IMR-90 (cell line): ENCODE measurements at regions not wholly inside any gene's neighbourhood (a gene's known extent, or its start where the extent isn't known, plus 50 kb on each side); places are given as distances from the start of the nearest gene placed in this dataset.

ENCODE experiments used
- ATAC-seq: fragments of 200-7000 bp; cut with Tn5 transposase; 2 replicates; pipeline ENCODE4 v1.9.1; 2020; ENCODE audit warnings: low read depth, mild to moderate bottlenecking, moderate library complexity
- BruUV-seq: library from RNA; stranded (reverse); fragments of 400-500 nt; replicated peaks from 2 replicates; lab custom pipeline; 2021; lab: Mats Ljungman, UMichigan
- CTCF ChIA-PET: fragments of 300-600 bp; formaldehyde crosslinking; extraction: SDS; loops from one replicate; lab custom pipeline; 2021; ENCODE audit warnings: antibody characterized with exemption; lab: Yijun Ruan, JAX
- POLR2A ChIA-PET: fragments of 300-600 bp; sonication (Branson Sonifier 250); formaldehyde crosslinking; loops from one replicate; lab custom pipeline; 2022; ENCODE audit warnings: antibody characterized with exemption; ENCODE audit not compliant: unreplicated experiment; lab: Charles Lee
- DNase-seq: peaks from one replicate; pipeline ENCODE4 v3.0.0; 2013
- H2AFZ ChIP-seq: replicated peaks from 2 replicates; pipeline ENCODE3; 2013; ENCODE audit warnings: low read length, mild to moderate bottlenecking; ENCODE audit not compliant: poor library complexity
- H2AK5ac ChIP-seq: 2 replicates; pipeline ENCODE4 v1.6.1; 2013; ENCODE audit warnings: low read depth, low read length, inconsistent platforms
- H2AK9ac ChIP-seq: replicated peaks from 2 replicates; pipeline ENCODE3; 2013; ENCODE audit warnings: mild to moderate bottlenecking, low read depth, low read length, moderate library complexity; ENCODE audit not compliant: poor library complexity
- H2BK120ac ChIP-seq: 2 replicates; pipeline ENCODE4 v1.6.1; 2013; ENCODE audit warnings: low read depth, low read length, inconsistent platforms
- H2BK15ac ChIP-seq: 3 replicates; pipeline ENCODE4 v1.6.1; 2013; ENCODE audit warnings: low read depth, low read length, inconsistent platforms
- H2BK20ac ChIP-seq: 2 replicates; pipeline ENCODE4 v1.6.1; 2013; ENCODE audit warnings: low read depth, mild to moderate bottlenecking, inconsistent platforms, low read length, moderate library complexity
- H2BK5ac ChIP-seq: 2 replicates; pipeline ENCODE4 v1.6.1; 2013; ENCODE audit warnings: mild to moderate bottlenecking, low read depth, low read length, inconsistent platforms; ENCODE audit not compliant: poor library complexity, severe bottlenecking
- H3K14ac ChIP-seq: replicated peaks from 2 replicates; pipeline ENCODE4 v1.6.1; 2013; ENCODE audit warnings: low read depth, low read length, inconsistent platforms
- H3K18ac ChIP-seq: 2 replicates; pipeline ENCODE4 v1.6.1; 2013; ENCODE audit warnings: low read depth, low read length, control low read depth
- H3K23ac ChIP-seq: 2 replicates; pipeline ENCODE4 v1.6.1; 2013; ENCODE audit warnings: low read depth, low read length, inconsistent platforms
- H3K27ac ChIP-seq: 2 replicates; pipeline ENCODE4 v1.5.1; 2013; ENCODE audit warnings: mild to moderate bottlenecking, control low read depth, low read length; ENCODE audit not compliant: insufficient read depth
- H3K27me3 ChIP-seq: 2 replicates; pipeline ENCODE4 v1.6.1; 2013; ENCODE audit warnings: low read length; ENCODE audit not compliant: control insufficient read depth, insufficient read depth
- H3K36me3 ChIP-seq: 2 replicates; pipeline ENCODE4 v1.6.1; 2013; ENCODE audit warnings: low read length, mixed read lengths; ENCODE audit not compliant: control insufficient read depth, insufficient read depth
- H3K4ac ChIP-seq: 2 replicates; pipeline ENCODE4 v1.6.1; 2013; ENCODE audit warnings: low read depth, low read length, inconsistent platforms
- H3K4me1 ChIP-seq: 2 replicates; pipeline ENCODE4 v1.6.1; 2013; ENCODE audit warnings: low read length, mixed read lengths; ENCODE audit not compliant: control insufficient read depth, insufficient read depth
- H3K4me2 ChIP-seq: 2 replicates; pipeline ENCODE4 v1.6.1; 2013; ENCODE audit warnings: low read depth, mild to moderate bottlenecking, control low read depth, low read length, moderate library complexity
- H3K4me3 ChIP-seq: 2 replicates; pipeline ENCODE4 v1.5.1; 2013; ENCODE audit warnings: low read depth, mild to moderate bottlenecking, control low read depth, low read length, moderate library complexity; ENCODE audit not compliant: insufficient read depth
- H3K56ac ChIP-seq: 2 replicates; pipeline ENCODE4 v1.6.1; 2013; ENCODE audit warnings: low read length, inconsistent platforms; ENCODE audit not compliant: insufficient read depth; ENCODE audit errors: extremely low read depth
- H3K79me1 ChIP-seq, 2 experiments: 2 replicates each; pipeline ENCODE4 v1.6.1; 2013; ENCODE audit warnings: low read length in 2 of 2, inconsistent platforms in 1 of 2, low read depth in 1 of 2
- H3K9ac ChIP-seq: 2 replicates; pipeline ENCODE4 v1.6.1; 2013; ENCODE audit warnings: low read depth, low read length, control low read depth
- H3K9me1 ChIP-seq: 2 replicates; pipeline ENCODE4 v1.6.1; 2013; ENCODE audit warnings: low read length, inconsistent platforms; ENCODE audit not compliant: insufficient read depth
- H3K9me3 ChIP-seq: 2 replicates; pipeline ENCODE4 v1.6.1; 2013; ENCODE audit warnings: low read length; ENCODE audit not compliant: control insufficient read depth, insufficient read depth
- H4K20me1 ChIP-seq: 2 replicates; pipeline ENCODE4 v1.6.1; 2013; ENCODE audit warnings: low read length, inconsistent platforms; ENCODE audit not compliant: insufficient read depth
- H4K5ac ChIP-seq: 2 replicates; pipeline ENCODE4 v1.6.1; 2013; ENCODE audit warnings: mild to moderate bottlenecking, low read depth, low read length, control low read depth
- H4K8ac ChIP-seq, 2 experiments: 2 replicates each; pipeline ENCODE4 v1.6.1; 2013; ENCODE audit warnings: low read depth in 2 of 2, low read length in 2 of 2, control low read depth in 1 of 2, inconsistent platforms in 1 of 2
- H4K91ac ChIP-seq: 2 replicates; pipeline ENCODE4 v1.6.1; 2013; ENCODE audit warnings: low read depth, low read length, inconsistent platforms; ENCODE audit not compliant: insufficient read depth
- POLR2A ChIP-seq: IDR thresholded peaks from 2 replicates; pipeline ENCODE4 v1.6.1; 2012; ENCODE audit warnings: mild to moderate bottlenecking, low read depth, low read length
- USF2 ChIP-seq: fragments of 150-350 bp; IDR thresholded peaks from 2 replicates; pipeline ENCODE4 v1.6.1; 2017; ENCODE audit warnings: mild to moderate bottlenecking, antibody characterized with exemption, low read length, low read depth
- WGBS, 2 experiments: methylation state at CpG; one replicate each; pipeline versions ENCODE4 v1.1.5 to v1.1.7; 2013; ENCODE audit warnings: missing lambda C conversion rate in 2 of 2; ENCODE audit not compliant: insufficient read length in 1 of 2; ENCODE audit errors: extremely low coverage in 2 of 2; 5-methylcytosine and 5-hydroxymethylcytosine counted together
- dilution Hi-C: fragments of 300-500 bp; cut with HindIII; formaldehyde crosslinking; loops from one replicate; pipeline ENCODE4 v1.14.3; 2018; ENCODE audit warnings: low sequenced_read_pairs; ENCODE audit not compliant: unreplicated experiment
- in situ Hi-C: fragments of 300-500 bp; cut with MboI; formaldehyde crosslinking; loops from 3 replicates; pipeline ENCODE4 v1.14.3; 2019; ENCODE audit warnings: low sequenced_read_pairs, inconsistent platforms, mixed read lengths
- intact Hi-C: fragments of 100-400 bp; cut with micrococcal nuclease; formaldehyde crosslinking; loops from 2 replicates; pipeline ENCODE4 v1.10.0; 2022

GRCh38 chr3:59540696-59541095 is 490.9 kb upstream of the CFAP20DC start:
- H3K23ac ChIP-seq, result peak overlapping the region; percentile 7; the same call in 1 of the 2 replicates
- in situ Hi-C loops (no loop called here), dilution Hi-C loops (no loop called here), intact Hi-C loops (no loop called here)
- H3K27ac ChIP-seq, result no peak overlapping the region
- no peak overlapping the region for H2BK15ac ChIP-seq
- H2AK9ac ChIP-seq, result no peak overlapping the region
- peak overlapping the region; percentile 17 for H2BK120ac ChIP-seq
- peak overlapping the region; percentile 8 for H3K14ac ChIP-seq
- peak overlapping the region; percentile 9; the same call in 1 of the 2 replicates for H3K18ac ChIP-seq
- H3K56ac ChIP-seq, result no peak overlapping the region
- peaks cover 5% of the 10 kb centered on the region; the same call in 1 of the 2 replicates for H3K9me1 ChIP-seq
- no TSS peak for BruUV-seq
- peak overlapping the region; percentile 35 for H2BK20ac ChIP-seq
- no peak overlapping the region for H3K9ac ChIP-seq
- TF ChIP-seq USF2, result no peak
- no peak for TF ChIP-seq POLR2A
- no CpG with 5 or more reads among the region's 5 CpGs for WGBS, 2 experiments
- peak overlapping the region; percentile 5; the same call in 1 of the 2 replicates for H3K4me2 ChIP-seq
- ChIA-PET CTCF (no interaction called here), POLR2A (no interaction called here)
- no peak for DNase-seq
- H4K20me1 ChIP-seq, result no peaks in the 10 kb centered on the region
- H3K9me3 ChIP-seq, result no peaks in the 10 kb centered on the region
- peak overlapping the region; percentile 44; the same call in 1 of the 2 replicates for H3K4ac ChIP-seq
- no peak overlapping the region for H3K4me3 ChIP-seq
- no peaks in the 10 kb centered on the region for H3K79me1 ChIP-seq
- 0 out of 2 replicates have a peak overlapping the region, but pooled peaks have one; percentile 5 for H4K91ac ChIP-seq
- H3K36me3 ChIP-seq, result no peaks in the 10 kb centered on the region
- ATAC-seq, result no peak; the same call in 1 of the 2 replicates
- peak overlapping the region; percentile 13 for H2BK5ac ChIP-seq
- H2AK5ac ChIP-seq, result peak overlapping the region; percentile 18; the same call in 1 of the 2 replicates
- H3K27me3 ChIP-seq, result no peaks in the 10 kb centered on the region
- H3K4me1 ChIP-seq, result peaks cover 7% of the 10 kb centered on the region
- H2AFZ ChIP-seq, result no peak overlapping the region
- H4K5ac ChIP-seq, result no peak overlapping the region; the same call in 1 of the 2 replicates
- H4K8ac ChIP-seq, result peak overlapping the region in 1 of 2 experiments; percentile 3; a peak in 1 of 4 replicates
